ENCODE measurements at regions not wholly inside any gene's neighbourhood (a gene's known extent, or its start where the extent isn't known, plus 50 kb on each side); places are given as distances from the start of the nearest gene placed in this dataset.
"Not testable (repeated sequence)": the region's sequence is repeated elsewhere in the genome, so short reads cannot be mapped to it uniquely, and the experiment has no call there.

DNA sequence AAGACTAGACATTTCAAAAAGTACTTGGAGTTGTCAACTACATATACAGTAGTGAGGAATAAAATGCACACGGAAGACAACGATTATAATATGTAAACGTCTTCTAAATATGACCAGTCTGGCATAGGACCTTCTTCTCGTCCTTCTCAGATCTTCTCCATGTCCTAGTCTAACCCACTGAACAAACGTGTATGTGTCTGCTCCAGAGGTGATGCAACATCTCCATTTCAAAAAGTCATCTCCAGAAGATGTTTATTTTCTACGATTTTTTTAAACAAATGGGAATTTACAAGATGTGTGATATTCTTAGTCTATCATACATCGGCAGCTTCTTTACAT lies 89.9 kb downstream of the GPX5 start:
- H3K36me3 ChIP-seq: no peaks in the 10 kb centered on the region
- no peak overlapping the region for H3K27ac ChIP-seq
- H3K9me3 ChIP-seq (ENCODE audit: severe bottlenecking): no peaks in the 10 kb centered on the region
- H3K27me3 ChIP-seq (ENCODE audit: insufficient read depth, low read depth, severe bottlenecking): no peaks in the 10 kb centered on the region
- TF ChIP-seq, protein P1, sequence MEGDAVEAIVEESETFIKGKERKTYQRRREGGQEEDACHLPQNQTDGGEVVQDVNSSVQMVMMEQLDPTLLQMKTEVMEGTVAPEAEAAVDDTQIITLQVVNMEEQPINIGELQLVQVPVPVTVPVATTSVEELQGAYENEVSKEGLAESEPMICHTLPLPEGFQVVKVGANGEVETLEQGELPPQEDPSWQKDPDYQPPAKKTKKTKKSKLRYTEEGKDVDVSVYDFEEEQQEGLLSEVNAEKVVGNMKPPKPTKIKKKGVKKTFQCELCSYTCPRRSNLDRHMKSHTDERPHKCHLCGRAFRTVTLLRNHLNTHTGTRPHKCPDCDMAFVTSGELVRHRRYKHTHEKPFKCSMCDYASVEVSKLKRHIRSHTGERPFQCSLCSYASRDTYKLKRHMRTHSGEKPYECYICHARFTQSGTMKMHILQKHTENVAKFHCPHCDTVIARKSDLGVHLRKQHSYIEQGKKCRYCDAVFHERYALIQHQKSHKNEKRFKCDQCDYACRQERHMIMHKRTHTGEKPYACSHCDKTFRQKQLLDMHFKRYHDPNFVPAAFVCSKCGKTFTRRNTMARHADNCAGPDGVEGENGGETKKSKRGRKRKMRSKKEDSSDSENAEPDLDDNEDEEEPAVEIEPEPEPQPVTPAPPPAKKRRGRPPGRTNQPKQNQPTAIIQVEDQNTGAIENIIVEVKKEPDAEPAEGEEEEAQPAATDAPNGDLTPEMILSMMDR (IDR thresholded peaks at IDR 0.05; ENCODE audit: low read depth, low read length): no peak
- no peak for DNase-seq
- H3K4me3 ChIP-seq (ENCODE audit: low read depth, low read length): no peak overlapping the region

DNA sequence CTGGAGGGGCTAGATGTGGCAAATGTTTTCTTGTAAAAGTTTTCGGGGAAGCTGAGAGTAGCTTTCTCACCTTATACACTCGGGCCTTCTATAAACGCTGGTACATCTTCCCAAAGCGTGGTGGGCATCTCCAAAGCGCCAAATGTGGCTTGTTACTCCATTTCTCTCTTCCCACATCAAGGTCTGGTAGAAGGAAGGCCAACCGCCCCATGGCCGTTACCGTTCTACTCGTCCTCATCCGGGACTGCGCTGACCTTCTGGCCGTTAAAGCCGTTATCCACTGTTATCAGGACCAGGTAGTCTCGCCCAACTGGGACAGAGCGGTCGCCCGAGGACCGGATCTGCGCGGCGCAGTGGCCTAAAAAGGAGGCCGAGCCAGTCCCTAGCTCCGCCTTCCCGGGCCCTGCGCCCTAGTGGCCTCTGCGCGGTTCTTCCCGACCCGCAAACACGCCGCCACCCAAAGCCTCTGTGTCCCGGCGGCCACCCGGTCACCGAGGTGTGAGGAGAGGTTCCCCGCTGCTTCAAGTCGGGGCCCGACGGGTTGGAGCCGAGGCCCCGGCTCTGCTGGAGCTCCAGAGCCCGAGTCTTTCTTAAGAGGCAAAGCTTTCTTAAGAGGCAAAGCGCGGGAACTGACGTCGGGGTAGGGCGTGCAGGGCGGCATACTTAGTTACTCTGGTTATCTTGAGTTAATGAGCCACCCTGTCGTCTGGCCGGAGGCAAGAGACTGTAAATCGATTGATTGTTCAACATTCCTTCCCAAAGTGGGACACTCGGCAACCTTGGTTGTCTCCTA lies 90.5 kb downstream of the GPX5 start:
- Histone ChIP-seq H3K36me3 (no peaks in the 10 kb centered on the region), H3K27me3 (ENCODE audit: insufficient read depth, low read depth, severe bottlenecking) (no peaks in the 10 kb centered on the region), H3K4me3 (ENCODE audit: low read depth, low read length) (no peak overlapping the region), H3K9me3 (ENCODE audit: severe bottlenecking) (no peaks in the 10 kb centered on the region), H3K27ac (no peak overlapping the region)
- TF ChIP-seq, protein P1 (IDR thresholded peaks at IDR 0.05; ENCODE audit: low read depth, low read length): no peak
- no peak for DNase-seq

GRCh38 chr6:28618898-28619555 lies 93.3 kb downstream of the GPX5 start:
- no peak for DNase-seq
- Histone ChIP-seq H3K4me3 (ENCODE audit: low read depth, low read length) (no peak overlapping the region), H3K27ac (no peak overlapping the region), H3K36me3 (no peaks in the 10 kb centered on the region), H3K27me3 (ENCODE audit: insufficient read depth, low read depth, severe bottlenecking) (no peaks in the 10 kb centered on the region), H3K9me3 (ENCODE audit: severe bottlenecking) (peaks cover 5% of the 10 kb centered on the region)
- TF ChIP-seq, protein P1 (IDR thresholded peaks at IDR 0.05; ENCODE audit: low read depth, low read length): no peak

GRCh38 chr6:28621268-28621667 lies 95.6 kb downstream of the GPX5 start:
- not testable (repeated sequence) for H3K9me3 ChIP-seq (ENCODE audit: severe bottlenecking); DNase-seq; H3K4me3 ChIP-seq (ENCODE audit: low read depth, low read length); H3K36me3 ChIP-seq; H3K27me3 ChIP-seq (ENCODE audit: insufficient read depth, low read depth, severe bottlenecking); H3K27ac ChIP-seq

DNA sequence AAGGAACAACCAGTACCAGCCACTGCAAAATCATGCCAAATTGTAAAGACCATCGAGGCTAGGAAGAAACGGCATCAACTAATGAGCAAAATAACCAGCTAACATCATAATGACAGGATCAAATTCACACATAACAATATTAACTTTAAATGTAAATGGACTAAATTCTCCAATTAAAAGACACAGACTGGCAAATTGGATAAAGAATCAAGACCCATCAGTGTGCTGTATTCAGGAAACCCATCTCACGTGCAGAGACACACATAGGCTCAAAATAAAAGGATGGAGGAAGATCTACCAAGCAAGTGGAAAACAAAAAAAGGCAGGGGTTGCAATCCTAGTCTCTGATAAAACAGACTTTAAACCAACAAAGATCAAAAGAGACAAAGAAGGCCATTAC lies 97.6 kb downstream of the GPX5 start:
- not testable (repeated sequence) for H3K36me3 ChIP-seq; H3K27me3 ChIP-seq (ENCODE audit: insufficient read depth, low read depth, severe bottlenecking); DNase-seq; H3K27ac ChIP-seq; H3K4me3 ChIP-seq (ENCODE audit: low read depth, low read length); H3K9me3 ChIP-seq (ENCODE audit: severe bottlenecking)

DNA sequence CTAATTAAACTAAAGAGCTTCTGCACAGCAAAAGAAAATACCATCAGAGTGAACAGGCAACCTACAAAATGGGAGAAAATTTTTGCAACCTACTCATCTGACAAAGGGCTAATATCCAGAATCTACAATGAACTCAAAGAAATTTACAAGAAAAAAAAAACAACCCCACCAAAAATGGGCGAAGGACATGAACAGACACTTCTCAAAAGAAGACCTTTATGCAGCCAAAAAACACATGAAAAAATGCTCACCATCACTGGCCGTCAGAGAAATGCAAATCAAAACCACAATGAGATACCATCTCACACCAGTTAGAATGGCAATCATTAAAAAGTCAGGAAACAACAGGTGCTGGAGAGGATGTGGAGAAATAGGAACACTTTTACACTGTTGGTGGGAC lies 100.7 kb downstream of the GPX5 start:
- H3K9me3 ChIP-seq (ENCODE audit: severe bottlenecking); H3K4me3 ChIP-seq (ENCODE audit: low read depth, low read length); DNase-seq; H3K27ac ChIP-seq; H3K27me3 ChIP-seq (ENCODE audit: insufficient read depth, low read depth, severe bottlenecking); H3K36me3 ChIP-seq: not testable (repeated sequence)

GRCh38 chr6:28632326-28632851 lies 106.7 kb downstream of the GPX5 start:
- Histone ChIP-seq H3K36me3 (no peaks in the 10 kb centered on the region), H3K27me3 (ENCODE audit: insufficient read depth, low read depth, severe bottlenecking) (no peaks in the 10 kb centered on the region), H3K27ac (no peak overlapping the region), H3K4me3 (ENCODE audit: low read depth, low read length) (no peak overlapping the region), H3K9me3 (ENCODE audit: severe bottlenecking) (no peaks in the 10 kb centered on the region)
- TF ChIP-seq, protein P1 (IDR thresholded peaks at IDR 0.05; ENCODE audit: low read depth, low read length): no peak
- no peak for DNase-seq
